PFSK-1 (cell line): ENCODE measurements at regions not wholly inside any gene's neighbourhood (a gene's known extent, or its start where the extent isn't known, plus 50 kb on each side); places are given as distances from the start of the nearest gene placed in this dataset.

Experiments used
- FOXP2 ChIP-seq: optimal IDR thresholded peaks from 2 replicates; pipeline ENCODE3; 2011; ENCODE audit warnings: borderline replicate concordance, control low read depth, inconsistent platforms; ENCODE audit not compliant: insufficient read depth; ENCODE audit errors: extremely low read length, extremely low read depth
- POLR2AphosphoS5 ChIP-seq: IDR thresholded peaks from 2 replicates; pipeline ENCODE4 v1.6.1; 2012; ENCODE audit warnings: low read depth, mild to moderate bottlenecking, control low read depth, low read length, moderate library complexity
- SIN3A ChIP-seq: IDR thresholded peaks from 2 replicates; pipeline ENCODE4 v1.6.1; 2012; ENCODE audit warnings: mild to moderate bottlenecking, low read length, moderate library complexity, borderline replicate concordance; ENCODE audit not compliant: insufficient read depth
- TAF1 ChIP-seq: IDR thresholded peaks from 2 replicates; pipeline ENCODE4 v1.6.1; 2012; ENCODE audit warnings: low read length, control low read depth, borderline replicate concordance; ENCODE audit not compliant: insufficient read depth
- TF ChIP-seq, protein P1 (sequence below), 2 experiments: IDR thresholded peaks; 2 replicates each; pipeline versions ENCODE4 v1.6.1 to v1.8.0; 2011 to 2012; ENCODE audit warnings: low read depth in 2 of 2, low read length in 2 of 2, control low read depth in 1 of 2, inconsistent platforms in 1 of 2, mild to moderate bottlenecking in 1 of 2, moderate library complexity in 1 of 2; ENCODE audit not compliant: insufficient read depth in 1 of 2

- no peak for TF ChIP-seq SIN3A
- TF ChIP-seq, protein P1, sequence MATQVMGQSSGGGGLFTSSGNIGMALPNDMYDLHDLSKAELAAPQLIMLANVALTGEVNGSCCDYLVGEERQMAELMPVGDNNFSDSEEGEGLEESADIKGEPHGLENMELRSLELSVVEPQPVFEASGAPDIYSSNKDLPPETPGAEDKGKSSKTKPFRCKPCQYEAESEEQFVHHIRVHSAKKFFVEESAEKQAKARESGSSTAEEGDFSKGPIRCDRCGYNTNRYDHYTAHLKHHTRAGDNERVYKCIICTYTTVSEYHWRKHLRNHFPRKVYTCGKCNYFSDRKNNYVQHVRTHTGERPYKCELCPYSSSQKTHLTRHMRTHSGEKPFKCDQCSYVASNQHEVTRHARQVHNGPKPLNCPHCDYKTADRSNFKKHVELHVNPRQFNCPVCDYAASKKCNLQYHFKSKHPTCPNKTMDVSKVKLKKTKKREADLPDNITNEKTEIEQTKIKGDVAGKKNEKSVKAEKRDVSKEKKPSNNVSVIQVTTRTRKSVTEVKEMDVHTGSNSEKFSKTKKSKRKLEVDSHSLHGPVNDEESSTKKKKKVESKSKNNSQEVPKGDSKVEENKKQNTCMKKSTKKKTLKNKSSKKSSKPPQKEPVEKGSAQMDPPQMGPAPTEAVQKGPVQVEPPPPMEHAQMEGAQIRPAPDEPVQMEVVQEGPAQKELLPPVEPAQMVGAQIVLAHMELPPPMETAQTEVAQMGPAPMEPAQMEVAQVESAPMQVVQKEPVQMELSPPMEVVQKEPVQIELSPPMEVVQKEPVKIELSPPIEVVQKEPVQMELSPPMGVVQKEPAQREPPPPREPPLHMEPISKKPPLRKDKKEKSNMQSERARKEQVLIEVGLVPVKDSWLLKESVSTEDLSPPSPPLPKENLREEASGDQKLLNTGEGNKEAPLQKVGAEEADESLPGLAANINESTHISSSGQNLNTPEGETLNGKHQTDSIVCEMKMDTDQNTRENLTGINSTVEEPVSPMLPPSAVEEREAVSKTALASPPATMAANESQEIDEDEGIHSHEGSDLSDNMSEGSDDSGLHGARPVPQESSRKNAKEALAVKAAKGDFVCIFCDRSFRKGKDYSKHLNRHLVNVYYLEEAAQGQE (IDR thresholded peaks at IDR 0.05; ENCODE audit: insufficient read depth in 1 of 2, low read depth in 2 of 2, low read length in 2 of 2), result no peak
- no peak for TF ChIP-seq POLR2AphosphoS5
- TF ChIP-seq TAF1, result no peak
- no peak for TF ChIP-seq FOXP2
Measured at GRCh38 chr12:30345744-30346471, 349.8 kb downstream of the IPO8 start.
